ENCODE measurements at regions not wholly inside any gene's neighbourhood (a gene's known extent, or its start where the extent isn't known, plus 50 kb on each side); places are given as distances from the start of the nearest gene placed in this dataset.
"Not testable (repeated sequence)": the region's sequence is repeated elsewhere in the genome, so short reads cannot be mapped to it uniquely, and the experiment has no call there.

GRCh38 chr10:55899472-55900147, 461.4 kb downstream of the ZWINT start:
- not testable (repeated sequence) for DNase-seq (ENCODE audit: low spot score)

GRCh38 chr10:55897490-55897921, 463.6 kb downstream of the ZWINT start:
- no peak for DNase-seq (ENCODE audit: low spot score)

- no peak for DNase-seq (ENCODE audit: low spot score)
Measured at GRCh38 chr10:55892276-55892675, 468.8 kb downstream of the ZWINT start.

- no peak for DNase-seq (ENCODE audit: low spot score)
Measured at GRCh38 chr10:55881588-55881987, 479.5 kb downstream of the ZWINT start.

GRCh38 chr10:55873485-55873884, 487.6 kb downstream of the ZWINT start:
- DNase-seq (ENCODE audit: low spot score) = no peak

GRCh38 chr10:55870186-55870585, 490.9 kb downstream of the ZWINT start:
- no peak for DNase-seq (ENCODE audit: low spot score)

GRCh38 chr10:55867848-55868247, 493.2 kb downstream of the ZWINT start:
- DNase-seq (ENCODE audit: low spot score) = no peak

- DNase-seq (ENCODE audit: low spot score) = no peak
Measured at GRCh38 chr10:55858730-55859129, 502.3 kb downstream of the ZWINT start.

GRCh38 chr10:55852900-55853299, 508.2 kb downstream of the ZWINT start:
- no peak for DNase-seq (ENCODE audit: low spot score)

- DNase-seq (ENCODE audit: low spot score) = no peak
Measured at GRCh38 chr10:55837273-55837672, 523.8 kb downstream of the ZWINT start.

GRCh38 chr10:55822096-55822495, 539.0 kb downstream of the ZWINT start:
- DNase-seq (ENCODE audit: low spot score) = no peak

- DNase-seq (ENCODE audit: low spot score) = no peak
Measured at GRCh38 chr10:55820478-55820877, 540.6 kb downstream of the ZWINT start.

GRCh38 chr10:55820071-55820470, 541.0 kb downstream of the ZWINT start:
- no peak for DNase-seq (ENCODE audit: low spot score)

- no peak for DNase-seq (ENCODE audit: low spot score)
Measured at GRCh38 chr10:55813451-55814170, 547.4 kb downstream of the ZWINT start.

- DNase-seq (ENCODE audit: low spot score) = no peak
Measured at GRCh38 chr10:55803055-55803454, 558.0 kb downstream of the ZWINT start.

- DNase-seq (ENCODE audit: low spot score) = no peak
Measured at GRCh38 chr10:55801353-55801661, 559.8 kb downstream of the ZWINT start.

GRCh38 chr10:55800602-55801352, 560.3 kb downstream of the ZWINT start:
- DNase-seq (ENCODE audit: low spot score) = no peak

- no peak for DNase-seq (ENCODE audit: low spot score)
Measured at GRCh38 chr10:55793024-55793423, 568.0 kb downstream of the ZWINT start.

- not testable (repeated sequence) for DNase-seq (ENCODE audit: low spot score)
Measured at GRCh38 chr10:55790276-55790675, 570.8 kb downstream of the ZWINT start.

- DNase-seq (ENCODE audit: low spot score) = no peak
Measured at GRCh38 chr10:55786461-55787050, 574.5 kb downstream of the ZWINT start.

GRCh38 chr10:55782181-55782580, 578.9 kb downstream of the ZWINT start:
- no peak for DNase-seq (ENCODE audit: low spot score)

- DNase-seq (ENCODE audit: low spot score) = no peak
Measured at GRCh38 chr10:55766212-55766611, 594.8 kb downstream of the ZWINT start.

GRCh38 chr10:55750458-55750857, 610.6 kb downstream of the ZWINT start:
- DNase-seq (ENCODE audit: low spot score) = no peak

All from putamen (tissue), 1 donor.